ENCODE measurements at regions not wholly inside any gene's neighbourhood (a gene's known extent, or its start where the extent isn't known, plus 50 kb on each side); places are given as distances from the start of the nearest gene placed in this dataset.
"Not testable (repeated sequence)": the region's sequence is repeated elsewhere in the genome, so short reads cannot be mapped to it uniquely, and the experiment has no call there.

DNA sequence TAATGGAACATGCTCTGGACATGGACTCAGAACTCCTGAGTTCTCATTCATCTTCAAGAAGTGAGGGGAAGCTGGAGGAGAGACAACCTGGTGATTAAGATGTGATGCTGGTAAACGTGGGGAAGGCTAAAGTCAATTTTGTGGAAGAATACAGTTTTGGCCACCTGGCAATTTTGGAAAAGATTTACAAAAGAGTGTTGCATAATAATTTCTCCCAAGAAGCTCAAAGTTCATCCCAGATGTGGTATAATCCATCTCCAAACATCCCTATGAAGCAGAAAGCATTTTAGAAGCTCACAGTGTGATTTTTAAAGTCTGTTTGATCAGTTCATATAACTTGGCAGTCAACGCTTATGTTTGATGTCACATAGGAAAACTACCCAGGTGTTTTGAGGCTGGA lies 208.7 kb downstream of the LMX1A start:
- DNase-seq: no peak

DNA sequence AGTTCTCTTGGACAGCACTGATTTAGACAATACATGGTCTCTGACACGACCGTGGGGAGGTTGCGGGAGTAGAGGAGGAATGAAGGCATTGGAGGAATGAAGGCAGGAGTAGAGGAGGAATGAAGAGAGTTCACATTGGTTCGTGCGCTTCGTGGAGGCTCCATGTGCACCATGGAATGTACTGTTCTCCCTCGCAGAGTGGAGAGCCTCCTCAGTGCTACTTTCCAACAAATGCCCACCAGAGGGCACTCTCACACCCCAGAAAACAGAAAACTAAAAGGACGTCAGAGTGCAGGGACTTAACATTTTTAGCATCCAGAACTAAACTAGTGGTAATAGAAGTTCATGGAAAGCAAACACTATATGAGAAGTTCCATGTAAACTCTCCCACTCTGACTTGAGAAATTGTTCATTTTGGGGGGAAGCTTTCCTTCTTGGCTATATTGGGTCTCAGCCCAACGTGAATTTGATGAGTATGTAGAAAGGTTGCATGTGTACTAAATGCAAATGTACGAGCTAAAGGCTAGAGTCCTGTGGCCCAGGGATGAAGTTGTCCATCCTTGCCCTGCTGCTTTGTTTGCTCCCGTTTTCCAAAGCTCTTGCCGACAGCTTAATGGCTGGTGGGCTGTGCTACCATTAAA lies 211.6 kb downstream of the LMX1A start:
- peak; percentile 16 for DNase-seq

GRCh38 chr1:165143437-165144065 lies 213.0 kb downstream of the LMX1A start:
- DNase-seq: no peak

- no peak for DNase-seq
Observed at GRCh38 chr1:165138960-165139359, 217.6 kb downstream of the LMX1A start.

- DNase-seq: no peak
Observed at GRCh38 chr1:165137551-165138316, 218.8 kb downstream of the LMX1A start.

- no peak for DNase-seq
Observed at GRCh38 chr1:165134431-165134830, 222.1 kb downstream of the LMX1A start.

DNA sequence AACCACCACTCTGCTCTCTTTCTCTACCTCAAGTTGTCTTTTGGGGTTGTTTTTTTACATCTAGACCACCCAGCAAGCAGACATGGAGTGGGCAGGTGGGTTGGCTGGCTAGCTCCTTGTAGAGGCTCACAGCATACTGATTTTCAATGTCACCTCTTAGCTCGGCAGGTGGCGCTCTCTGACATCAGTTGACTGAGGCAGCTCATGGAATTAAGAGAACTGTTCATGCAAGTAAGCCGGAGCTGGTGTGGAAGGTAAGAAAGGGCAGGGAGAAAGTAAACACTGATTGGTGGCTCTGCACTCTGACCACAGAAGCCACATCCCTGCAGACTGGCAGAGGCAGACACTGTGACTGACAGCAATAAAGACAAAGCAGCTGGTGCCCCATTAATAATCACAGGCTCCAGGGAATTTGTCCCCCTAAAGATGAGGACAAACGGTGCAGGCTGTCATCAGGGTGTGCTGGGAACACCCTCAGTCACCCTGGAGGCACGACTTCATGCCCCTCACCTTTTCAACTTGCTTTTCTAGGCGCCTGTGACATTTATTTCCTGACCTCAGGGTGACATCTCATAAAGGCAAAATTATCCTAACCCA lies 226.8 kb downstream of the LMX1A start:
- DNase-seq: peak; percentile 55

- DNase-seq: no peak
Observed at GRCh38 chr1:165124772-165125171, 231.7 kb downstream of the LMX1A start.

DNA sequence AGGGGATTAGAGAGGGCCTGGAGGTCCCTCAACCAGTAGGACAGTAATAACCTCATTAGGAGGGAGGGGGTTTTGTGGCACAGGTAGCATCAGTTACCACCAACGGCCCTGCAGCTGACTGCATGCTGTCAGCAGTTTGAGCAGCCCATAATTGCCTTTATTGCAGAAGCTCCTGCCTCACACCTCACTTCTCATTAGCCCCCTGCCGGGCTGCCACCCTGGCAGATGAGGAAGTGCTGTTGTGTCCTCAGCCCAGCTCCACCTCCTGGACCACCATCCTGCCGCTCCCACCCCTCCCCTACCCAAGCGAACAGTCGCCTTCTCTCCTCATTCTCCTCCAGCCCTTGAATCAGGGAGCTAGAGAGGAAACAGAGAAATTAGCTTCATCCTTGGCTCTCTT lies 237.4 kb downstream of the LMX1A start:
- no peak for DNase-seq

GRCh38 chr1:165117482-165117881 lies 239.0 kb downstream of the LMX1A start:
- no peak for DNase-seq

- peak; percentile 75 for DNase-seq
Observed at GRCh38 chr1:165116732-165117131, 239.8 kb downstream of the LMX1A start.

- no peak for DNase-seq
Observed at GRCh38 chr1:165116171-165116570, 240.3 kb downstream of the LMX1A start.

DNA sequence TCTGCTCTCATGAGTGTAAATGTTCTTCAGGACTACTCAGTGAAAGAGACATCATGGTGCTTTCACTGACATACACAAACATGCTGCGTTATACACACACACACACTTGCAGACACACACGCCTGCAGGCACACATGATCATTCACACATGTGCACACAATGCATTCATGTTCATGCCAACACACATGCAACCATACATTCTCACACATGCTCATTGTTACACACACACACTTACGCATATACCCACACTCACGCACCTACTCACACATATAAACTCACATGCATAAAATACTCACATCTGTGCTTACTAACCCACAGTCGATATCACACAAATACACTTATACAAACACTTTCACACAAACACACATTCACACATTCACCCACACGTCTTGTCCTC lies 241.6 kb downstream of the LMX1A start:
- DNase-seq: no peak

DNA sequence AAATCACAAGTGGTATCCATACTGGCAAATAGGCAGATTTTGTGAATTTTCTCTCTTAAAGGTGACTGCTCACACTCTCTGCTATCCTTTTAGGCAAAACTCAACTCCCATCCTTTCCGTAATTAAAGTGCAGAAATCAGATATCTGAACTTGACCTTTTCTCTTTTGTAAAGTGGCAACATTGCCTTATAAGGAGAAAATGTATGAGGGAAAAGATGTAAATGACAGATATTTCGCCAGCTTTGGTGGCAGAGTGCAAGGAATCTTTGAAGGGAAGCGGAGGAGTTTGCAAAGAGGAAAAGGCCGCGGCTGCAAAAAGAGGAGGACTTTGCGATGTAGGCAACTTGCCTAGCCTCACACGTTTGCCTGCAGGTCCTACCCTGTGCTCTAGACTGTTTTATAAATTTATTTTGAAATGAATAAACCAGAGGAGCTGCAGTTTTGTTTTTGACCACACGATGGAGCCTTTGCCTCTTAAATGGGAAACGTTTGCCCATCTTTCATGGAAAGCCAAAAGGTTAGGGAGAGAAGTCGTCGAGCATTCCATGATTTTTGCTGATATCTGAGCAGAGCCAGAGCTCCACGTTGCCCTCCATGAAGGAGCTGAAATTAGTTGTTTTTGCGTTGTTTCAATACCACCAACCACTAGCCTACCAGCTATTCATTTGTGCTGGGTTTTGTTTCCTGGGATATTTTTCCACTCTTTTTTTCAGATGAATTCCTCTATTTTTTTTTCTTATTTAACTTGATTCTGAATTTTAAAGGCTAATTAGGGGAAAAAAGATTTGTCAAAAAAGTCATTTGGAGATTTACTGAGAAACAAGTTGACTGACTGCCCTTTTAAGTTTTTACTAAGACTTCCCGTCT lies 242.3 kb downstream of the LMX1A start:
- DNase-seq: peak; percentile 13

GRCh38 chr1:165112260-165112659 lies 244.3 kb downstream of the LMX1A start:
- DNase-seq: no peak

GRCh38 chr1:165109013-165109412 lies 247.5 kb downstream of the LMX1A start:
- DNase-seq: no peak

DNA sequence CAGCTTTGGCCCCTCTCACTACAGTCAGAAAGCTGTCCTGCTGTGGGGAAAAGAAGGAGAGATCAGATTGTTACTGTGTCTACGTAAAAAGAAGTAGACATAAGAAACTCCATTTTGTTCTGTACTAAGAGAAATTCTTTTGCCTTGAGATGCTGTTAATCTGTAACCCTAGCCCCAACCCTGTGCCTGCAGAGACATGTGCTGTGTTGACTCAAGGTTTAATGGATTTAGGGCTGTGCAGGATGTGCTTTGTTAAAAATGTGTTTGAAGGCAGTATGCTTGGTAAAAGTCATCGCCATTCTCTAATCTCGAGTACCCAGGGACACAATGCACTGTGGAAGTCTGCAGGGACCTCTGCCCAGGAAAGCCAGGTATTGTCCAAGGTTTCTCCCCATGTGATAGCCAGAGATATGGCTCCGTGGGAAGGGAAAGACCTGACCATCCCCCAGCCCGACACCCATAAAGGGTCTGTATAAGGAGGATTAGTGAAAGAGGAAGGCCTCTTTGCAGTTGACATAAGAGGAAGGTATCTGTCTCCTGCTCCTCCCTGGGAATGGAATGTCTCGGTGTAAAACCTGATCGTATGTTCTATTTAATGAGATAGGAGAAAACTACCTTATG lies 263.9 kb downstream of the LMX1A start:
- not testable (repeated sequence) for DNase-seq

DNA sequence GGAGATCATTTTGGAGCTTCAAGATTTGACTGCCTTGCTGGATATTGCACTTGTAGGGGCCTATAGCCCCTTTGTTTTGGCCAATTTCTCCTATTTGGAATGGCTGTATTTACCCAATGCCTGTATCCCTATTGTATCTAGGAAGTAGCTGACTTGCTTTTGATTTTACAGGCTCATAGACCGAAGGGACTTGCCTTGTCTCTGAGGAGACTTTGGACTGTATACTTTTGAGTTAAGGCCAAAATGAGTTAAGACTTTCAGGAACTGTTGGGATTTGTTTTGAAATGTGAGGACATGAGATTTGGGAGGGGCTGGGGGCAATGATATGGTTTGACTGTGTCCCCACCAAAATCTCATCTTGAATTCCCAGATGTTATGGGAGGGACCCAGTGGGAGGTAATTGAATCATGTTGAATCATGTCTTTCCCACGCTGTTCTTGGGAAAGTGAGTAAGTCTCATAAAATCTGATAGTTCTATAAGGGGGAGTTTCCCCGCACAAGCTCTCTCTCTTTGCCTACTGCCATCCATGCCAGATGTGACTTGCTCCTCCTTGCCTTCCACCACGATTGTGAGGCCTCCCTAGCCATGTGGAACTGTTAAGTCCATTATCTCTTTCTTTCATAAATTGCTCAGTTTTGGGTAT lies 276.1 kb downstream of the LMX1A start:
- DNase-seq: no peak

GRCh38 chr1:165078391-165078790 lies 278.1 kb downstream of the LMX1A start:
- no peak for DNase-seq

DNA sequence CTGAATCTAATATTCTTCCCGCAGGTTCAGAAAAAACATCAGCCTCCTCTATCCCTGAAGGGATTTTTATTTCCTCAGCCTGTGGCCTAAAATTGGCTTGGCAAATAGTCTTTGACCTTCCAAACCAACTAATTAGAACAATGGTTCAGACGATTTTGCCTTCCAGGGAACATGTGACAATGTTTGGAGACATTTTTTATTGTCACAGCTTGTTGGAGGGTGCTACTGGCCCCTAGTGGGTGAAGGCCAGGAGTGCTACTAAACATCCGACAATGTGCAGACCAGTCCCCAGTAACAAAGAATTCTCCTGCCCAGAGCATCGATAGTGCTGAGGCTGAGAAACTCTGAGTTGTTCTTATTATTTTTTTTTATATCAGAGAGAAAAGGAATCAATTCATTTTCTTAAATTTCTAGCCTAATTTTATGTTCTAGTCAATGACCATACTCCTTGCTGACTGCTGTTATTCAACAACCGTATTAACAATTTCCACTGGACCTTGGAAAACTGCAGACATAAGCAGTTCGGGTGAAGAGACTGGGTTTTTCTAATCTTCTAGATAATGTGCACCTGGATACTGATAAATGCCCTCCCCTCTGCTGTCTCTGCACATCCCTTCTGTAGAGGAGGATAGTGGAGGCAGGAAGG lies 280.7 kb downstream of the LMX1A start:
- DNase-seq: peak; percentile 6

Measured in kidney glomerular epithelial cell (primary cell).